HG03280 (cell line): ENCODE measurements at regions not wholly inside any gene's neighbourhood (a gene's known extent, or its start where the extent isn't known, plus 50 kb on each side); places are given as distances from the start of the nearest gene placed in this dataset.

ENCODE experiments used
- ATAC-seq: cut with Tn5 transposase; IDR thresholded peaks from one replicate; pipeline ENCODE4 v1.9.1; 2021; ENCODE audit warnings: mild to moderate bottlenecking, moderate library complexity; ENCODE audit not compliant: unreplicated experiment

- no peak for ATAC-seq
Measured at GRCh38 chr4:13250263-13250662, 233.9 kb downstream of the RAB28 start.

GRCh38 chr4:13248621-13249298, 235.4 kb downstream of the RAB28 start:
- ATAC-seq, result no peak

GRCh38 chr4:13246107-13246506, 238.0 kb downstream of the RAB28 start:
- no peak for ATAC-seq

GRCh38 chr4:13244444-13244843, 239.7 kb downstream of the RAB28 start:
- no peak for ATAC-seq

GRCh38 chr4:13243152-13243551, 241.0 kb downstream of the RAB28 start:
- no peak for ATAC-seq

- ATAC-seq, result no peak
Measured at GRCh38 chr4:13240066-13240465, 244.1 kb downstream of the RAB28 start.

- ATAC-seq, result no peak
Measured at GRCh38 chr4:13238936-13239335, 245.2 kb downstream of the RAB28 start.

- ATAC-seq, result no peak
Measured at GRCh38 chr4:13236485-13236884, 247.7 kb downstream of the RAB28 start.

- ATAC-seq, result no peak
Measured at GRCh38 chr4:13233755-13234154, 250.4 kb downstream of the RAB28 start.

- no peak for ATAC-seq
Measured at GRCh38 chr4:13219971-13220370, 264.2 kb downstream of the RAB28 start.

- ATAC-seq, result no peak
Measured at GRCh38 chr4:13218326-13218958, 265.7 kb downstream of the RAB28 start.

- no peak for ATAC-seq
Measured at GRCh38 chr4:13215560-13215959, 268.6 kb downstream of the RAB28 start.

GRCh38 chr4:13212936-13213335, 271.2 kb downstream of the RAB28 start:
- ATAC-seq, result no peak

GRCh38 chr4:13209600-13209999, 274.5 kb downstream of the RAB28 start:
- ATAC-seq, result no peak

GRCh38 chr4:13208558-13209193, 275.5 kb downstream of the RAB28 start:
- no peak for ATAC-seq

GRCh38 chr4:13207226-13207625, 276.9 kb downstream of the RAB28 start:
- no peak for ATAC-seq

- ATAC-seq, result no peak
Measured at GRCh38 chr4:13203101-13203500, 281.0 kb downstream of the RAB28 start.

- ATAC-seq, result no peak
Measured at GRCh38 chr4:13202701-13203100, 281.4 kb downstream of the RAB28 start.

- no peak for ATAC-seq
Measured at GRCh38 chr4:13201241-13201640, 282.9 kb downstream of the RAB28 start.

- ATAC-seq, result no peak
Measured at GRCh38 chr4:13196721-13197120, 287.4 kb downstream of the RAB28 start.

- no peak for ATAC-seq
Measured at GRCh38 chr4:13193662-13194061, 290.5 kb downstream of the RAB28 start.

- ATAC-seq, result no peak
Measured at GRCh38 chr4:13190093-13190721, 293.9 kb downstream of the RAB28 start.
